Germinal center (tissue), 1 donor: ENCODE measurements at regions not wholly inside any gene's neighbourhood (a gene's known extent, or its start where the extent isn't known, plus 50 kb on each side); places are given as distances from the start of the nearest gene placed in this dataset.

Experiments used
- DNase-seq: peaks from one replicate; pipeline ENCODE4 v3.0.0; 2012; ENCODE audit warnings: mixed read lengths, low spot score

DNA sequence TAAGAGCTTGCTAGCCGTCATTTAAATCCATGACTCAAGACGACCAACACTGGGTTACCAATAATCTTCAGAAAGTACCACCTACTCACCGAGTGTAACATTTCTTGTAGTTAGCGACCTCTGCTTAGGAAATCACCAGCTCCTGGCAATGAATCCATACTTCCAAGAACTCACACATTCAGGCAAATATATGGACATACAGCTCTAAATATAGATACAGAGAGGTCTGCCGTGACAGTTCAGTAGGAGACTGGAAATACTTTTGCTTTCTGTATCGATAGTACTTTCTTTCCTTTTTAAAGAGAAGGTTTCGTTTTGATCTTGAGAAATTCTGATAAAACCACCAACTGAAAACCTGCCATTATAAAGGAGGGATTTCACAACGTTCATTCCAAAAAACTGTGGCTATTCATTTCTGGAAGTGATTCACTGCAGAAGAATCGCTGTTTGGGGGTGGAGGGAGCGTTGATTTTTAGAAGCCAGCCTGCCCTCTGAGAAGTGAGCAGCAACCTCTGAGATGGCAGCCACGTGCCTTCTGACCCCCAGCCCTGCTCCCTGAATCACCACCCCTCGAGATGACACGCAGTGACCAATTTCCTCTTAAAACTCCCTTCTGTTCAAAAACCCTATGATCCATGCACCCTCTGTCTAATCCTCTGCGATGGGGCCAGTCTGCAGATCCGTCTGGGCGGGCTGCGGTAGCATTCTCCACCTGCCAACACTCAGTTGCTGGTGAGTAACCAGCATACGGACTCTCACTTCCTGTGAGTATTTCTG, 179.0 kb upstream of the KLF14 start:
- peak; percentile 66 for DNase-seq

DNA sequence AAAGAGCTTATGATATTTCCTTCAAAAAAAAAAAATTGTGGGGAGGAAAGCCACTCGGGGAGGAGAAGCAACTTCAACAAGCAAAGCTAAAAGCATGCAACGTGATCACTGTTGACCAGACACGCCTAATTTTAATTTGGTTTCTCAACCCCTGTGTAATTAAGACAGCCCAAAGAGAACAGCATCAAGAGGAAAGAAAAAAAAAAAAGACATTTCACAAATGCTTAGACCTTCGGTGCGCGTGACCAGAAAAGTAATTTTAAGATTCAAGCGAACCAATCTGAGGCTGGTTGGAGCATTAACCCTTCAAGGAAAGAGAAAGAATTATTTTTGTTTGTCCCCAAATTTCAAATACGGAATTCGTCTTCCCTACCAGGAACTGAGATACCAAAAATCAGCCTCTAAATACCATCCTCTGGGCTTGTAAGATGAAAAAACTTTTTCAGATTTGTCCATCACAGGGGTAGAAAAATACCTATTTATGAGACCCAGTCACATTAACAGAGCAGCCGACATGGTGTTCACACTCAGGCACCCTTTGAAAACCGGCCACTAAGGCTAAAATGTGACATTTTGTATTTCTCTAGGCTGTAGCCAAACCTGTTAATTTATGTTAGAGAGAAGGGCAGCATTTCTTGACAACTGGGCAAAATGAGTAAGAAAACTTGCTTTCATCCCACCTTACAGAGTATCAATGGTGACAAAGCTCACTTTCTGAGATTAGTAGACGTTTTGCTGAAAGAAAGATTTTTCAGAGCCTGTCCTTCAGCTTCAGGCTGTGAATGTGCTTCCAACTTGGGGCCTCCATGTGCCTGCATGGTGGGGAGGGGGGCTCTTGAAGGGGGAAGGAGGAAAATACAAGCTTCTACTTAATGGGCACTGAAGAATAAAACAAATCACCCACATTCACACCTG, 179.9 kb upstream of the KLF14 start:
- DNase-seq = no peak

DNA sequence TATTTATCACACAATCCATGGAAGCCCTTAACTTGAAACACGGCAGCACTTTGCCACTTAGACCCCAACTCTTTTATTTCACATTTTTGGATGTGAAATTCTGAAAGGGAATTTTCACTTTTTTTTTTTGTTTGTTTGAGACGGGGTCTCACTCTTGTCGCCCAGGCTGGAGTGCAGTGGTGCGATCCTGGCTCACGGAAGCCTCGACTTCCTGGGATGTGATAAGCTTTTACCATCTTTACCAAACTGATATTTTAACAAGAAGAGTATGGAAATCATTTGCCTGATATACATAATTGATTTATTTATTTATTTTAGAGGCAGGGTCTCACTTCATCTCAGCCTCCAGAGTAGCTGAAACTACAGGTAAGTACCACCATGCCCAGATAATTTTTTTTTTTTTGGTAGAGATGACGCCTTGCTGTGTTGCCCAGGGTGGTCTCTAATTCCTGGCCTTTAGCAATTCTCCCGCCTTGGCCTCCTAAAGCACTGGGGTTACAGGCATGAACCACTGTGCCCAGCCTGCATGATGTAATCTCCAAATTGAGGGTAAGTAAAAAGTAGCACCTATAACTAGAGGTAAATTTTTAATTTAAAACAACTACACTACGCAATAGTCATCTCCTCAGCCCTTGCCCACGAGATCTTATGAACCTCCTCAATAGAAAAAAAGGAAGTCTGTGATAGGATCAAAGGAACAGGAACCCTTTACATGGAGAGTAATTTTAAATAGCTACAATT, 180.7 kb upstream of the KLF14 start:
- no peak for DNase-seq

DNA sequence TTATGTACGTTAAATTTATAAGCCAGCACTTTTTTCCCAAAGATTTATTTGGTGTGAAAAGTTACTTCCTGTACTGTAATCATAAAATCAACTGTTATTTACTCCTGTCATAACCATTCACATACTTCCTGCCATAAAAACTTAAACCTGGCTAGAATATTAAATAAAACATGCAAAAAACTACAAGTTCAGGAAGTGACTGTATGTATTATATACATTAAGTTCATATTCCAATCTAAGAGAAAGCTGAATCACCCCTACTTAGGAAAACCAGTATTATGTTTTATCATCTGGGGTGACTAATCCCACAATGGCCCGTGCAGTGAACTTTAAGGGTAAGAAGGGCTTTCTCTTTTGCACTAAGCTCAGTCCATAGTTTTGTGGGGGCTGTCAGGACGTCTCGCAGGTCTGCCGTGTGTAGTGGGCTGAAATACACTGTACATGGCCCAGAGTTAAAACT, 183.7 kb upstream of the KLF14 start:
- no peak for DNase-seq

DNA sequence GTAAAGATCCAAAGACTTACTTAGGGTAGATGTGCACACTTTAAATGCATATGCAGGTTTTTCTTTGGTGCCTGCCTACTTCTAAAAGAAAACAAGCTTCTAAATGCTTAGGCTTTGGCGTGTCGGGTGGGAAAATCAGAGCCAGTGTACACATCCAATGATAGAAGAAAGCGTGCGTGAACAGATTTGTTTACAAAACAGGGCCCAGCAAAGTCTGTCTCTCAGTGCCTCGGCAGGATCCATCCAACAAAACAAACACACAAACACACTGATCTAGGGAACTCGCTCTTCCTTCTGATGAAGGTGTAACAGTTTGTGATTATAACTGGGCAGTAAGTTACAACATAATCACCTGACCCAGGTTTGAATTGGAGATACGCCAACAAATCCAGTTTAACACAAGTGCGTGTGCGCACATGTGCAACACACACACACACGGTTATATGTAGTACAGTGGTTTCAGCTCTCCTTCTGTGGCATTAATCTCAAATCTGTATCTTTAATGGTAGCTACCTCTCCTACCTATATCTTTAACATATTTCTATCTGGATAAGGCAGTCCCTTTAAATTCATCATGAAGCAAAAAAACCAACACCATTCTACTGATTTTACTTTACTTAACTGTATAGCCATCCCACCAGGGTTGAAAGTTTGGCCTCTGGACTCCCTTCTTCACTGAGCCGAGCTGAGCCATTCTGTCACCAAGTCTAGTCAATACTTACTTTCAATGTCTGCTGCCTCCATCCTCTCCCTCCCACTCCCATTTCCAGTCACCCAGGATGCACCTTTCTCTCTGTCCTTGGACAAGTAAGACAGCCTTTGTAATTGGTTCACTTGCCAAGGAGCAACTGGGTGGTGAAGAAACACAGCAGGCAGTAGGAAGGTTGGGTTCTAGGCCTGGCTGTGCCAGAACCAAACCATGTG, 184.4 kb upstream of the KLF14 start:
- DNase-seq = no peak

DNA sequence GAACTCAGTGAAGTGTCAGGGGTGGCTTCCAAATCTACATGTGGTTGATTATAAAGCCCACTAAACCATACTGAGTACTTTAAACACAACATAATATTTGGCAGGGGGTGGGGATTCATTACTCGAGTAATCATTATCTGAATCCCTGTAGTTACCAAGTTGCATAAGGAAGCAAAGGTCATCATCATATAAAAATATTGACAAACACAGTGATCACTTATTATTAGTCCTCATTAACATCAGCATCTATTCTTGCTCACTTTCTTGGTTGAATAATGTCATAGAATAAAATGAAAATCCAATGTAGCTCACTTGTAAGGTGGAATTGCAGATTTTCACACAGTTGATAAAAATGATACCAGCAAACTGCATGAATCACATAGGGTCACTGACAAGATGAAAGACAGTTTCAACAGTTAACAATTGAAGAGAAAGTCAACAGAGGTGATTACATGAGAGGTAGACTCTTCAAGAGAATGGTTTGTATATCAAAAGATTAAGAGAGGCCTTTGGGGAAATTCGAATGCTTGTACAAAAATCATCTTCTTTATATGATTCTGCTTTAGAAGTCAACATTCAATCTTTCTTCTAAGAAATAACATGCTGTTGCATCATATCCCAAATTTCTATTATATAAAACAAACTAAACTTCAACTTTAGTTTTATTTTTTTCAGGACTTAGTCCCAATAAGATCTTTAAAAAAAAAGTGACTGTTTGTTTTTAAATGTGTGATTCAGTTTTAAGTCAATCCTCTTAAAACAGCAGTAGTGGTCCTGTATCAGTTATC, 185.5 kb upstream of the KLF14 start:
- DNase-seq = no peak

DNA sequence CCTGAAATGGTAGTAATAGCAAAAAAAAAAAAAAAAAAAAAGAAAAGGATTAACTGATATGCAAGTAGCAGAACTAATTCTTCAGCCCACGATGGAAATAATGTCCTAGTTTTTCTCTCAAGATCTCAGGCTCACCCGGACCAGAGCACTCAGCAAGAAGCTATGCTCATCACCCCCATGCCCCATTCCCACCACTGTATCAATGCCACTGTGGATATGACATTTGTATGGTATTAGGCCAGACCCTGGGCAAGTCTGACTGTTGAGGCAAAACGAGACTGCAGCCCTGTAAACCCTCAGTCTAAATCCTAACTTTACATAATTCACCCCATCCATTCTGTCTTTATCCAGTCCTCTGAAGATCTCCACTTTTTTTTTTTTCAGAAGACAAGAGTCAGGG, 186.1 kb upstream of the KLF14 start:
- DNase-seq = no peak

DNA sequence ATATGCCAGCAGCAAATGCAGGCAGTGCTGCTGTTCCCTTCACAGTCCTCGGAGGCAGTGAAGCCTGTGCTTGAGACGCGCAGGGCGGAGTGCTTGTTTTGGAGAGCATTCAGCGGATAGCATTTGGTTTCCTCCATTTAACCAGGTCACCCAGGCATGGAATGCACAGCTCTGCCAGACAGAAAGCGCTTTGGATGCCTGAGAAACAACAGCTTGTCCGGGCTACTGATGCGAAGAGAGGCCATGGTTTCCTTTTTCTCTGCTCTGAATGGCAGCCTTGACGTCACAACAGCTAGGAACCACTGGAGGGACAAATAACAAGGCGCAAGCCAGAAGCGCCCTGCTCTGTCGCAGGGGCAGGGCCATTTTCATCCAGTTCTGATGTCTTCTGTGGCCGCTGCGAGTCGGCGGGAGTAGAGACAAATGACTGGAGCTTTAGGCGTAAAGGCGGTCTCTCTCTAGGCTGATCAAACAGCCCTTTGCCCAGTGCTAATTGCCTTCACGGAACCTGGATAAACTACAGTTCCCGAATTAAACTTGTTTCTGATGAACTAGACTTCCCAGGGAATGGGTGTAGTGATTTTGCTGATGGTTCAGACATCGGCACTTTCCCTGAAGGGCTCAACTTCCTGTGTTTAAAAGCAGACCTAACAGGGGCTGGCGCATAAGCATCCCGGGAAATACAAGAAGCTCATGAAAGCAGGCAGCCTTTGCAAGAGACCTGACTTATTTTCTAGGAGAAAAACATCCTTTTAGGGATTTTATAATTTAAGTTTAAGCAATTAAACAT, 187.6 kb upstream of the KLF14 start:
- DNase-seq = no peak

DNA sequence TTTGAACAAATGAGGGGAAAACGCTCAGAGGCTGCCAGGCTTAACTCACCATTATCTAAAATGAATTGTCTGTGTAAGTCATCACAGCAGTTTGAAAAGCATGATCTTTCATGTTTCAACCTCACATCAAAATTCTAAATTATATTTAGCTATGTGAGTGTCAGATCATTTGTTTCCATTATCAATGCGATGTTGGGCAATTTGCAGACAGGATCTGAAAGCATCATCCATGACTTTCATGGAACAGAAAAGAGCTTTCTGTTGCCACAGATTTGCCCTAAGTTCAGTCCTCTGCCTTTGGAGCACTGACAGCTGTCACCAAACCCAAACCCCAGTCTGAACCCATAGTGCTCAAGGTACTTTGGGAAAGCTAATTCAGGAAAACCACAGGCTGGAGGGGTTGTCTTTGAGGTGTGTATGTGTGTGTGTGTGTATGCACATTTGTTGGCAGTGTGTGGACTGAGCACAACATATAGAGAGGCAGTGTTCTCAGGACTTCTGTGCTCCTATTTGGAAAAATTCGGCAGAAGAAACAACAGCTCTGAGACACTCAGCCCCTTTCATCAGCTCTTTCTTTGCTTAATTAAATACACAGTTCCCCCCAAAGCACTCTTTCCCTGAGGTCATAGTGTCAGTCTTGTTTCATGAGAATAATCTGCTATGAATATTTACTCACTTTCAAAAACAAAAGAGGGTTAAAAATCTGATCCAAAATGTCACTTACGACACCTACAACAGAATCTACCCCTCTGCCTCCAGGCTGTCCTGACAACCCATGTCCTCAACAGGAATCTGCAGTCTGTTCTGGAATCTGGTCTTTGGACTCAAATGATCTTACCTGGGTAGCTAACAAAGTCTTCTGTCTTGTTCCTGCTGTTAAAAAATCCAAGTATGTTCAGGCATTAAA, 188.5 kb upstream of the KLF14 start:
- no peak for DNase-seq

DNA sequence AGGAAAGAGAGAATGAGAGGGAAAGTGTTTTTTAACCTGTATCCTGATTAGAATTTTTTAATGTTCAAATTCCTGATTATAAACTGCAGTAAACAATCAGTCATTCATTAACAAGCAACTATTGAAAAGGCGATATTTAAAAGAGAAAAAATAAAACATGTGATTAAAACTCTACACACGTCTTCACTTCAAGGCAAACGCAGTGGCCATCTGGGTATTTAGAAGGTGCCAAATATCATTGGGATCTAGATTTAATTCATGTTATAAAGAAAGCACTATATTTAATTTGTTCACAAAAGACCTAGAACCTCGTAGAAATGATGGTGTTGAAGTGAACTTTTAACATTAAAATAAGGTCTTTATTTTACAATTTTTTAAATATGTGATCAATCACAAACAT, 189.4 kb upstream of the KLF14 start:
- no peak for DNase-seq

DNA sequence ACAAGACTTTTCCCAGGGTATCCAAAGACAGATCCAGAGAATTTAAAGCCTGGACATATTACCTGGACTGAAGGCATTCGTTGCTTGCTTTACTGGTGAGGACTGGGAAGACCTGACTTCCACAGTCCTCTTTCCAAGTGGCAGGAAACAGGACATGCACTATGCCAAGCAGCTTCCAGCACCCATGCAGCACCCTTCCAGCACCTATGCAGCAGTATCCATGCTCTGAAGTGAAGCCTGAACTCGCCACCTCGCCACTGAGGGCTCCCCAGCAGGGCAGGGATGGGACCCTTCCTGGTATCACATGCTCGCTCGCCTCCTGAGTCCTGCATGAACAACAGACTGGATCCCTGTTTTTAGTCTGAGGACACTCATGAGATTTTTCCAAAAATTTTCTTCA, 189.9 kb upstream of the KLF14 start:
- no peak for DNase-seq

DNA sequence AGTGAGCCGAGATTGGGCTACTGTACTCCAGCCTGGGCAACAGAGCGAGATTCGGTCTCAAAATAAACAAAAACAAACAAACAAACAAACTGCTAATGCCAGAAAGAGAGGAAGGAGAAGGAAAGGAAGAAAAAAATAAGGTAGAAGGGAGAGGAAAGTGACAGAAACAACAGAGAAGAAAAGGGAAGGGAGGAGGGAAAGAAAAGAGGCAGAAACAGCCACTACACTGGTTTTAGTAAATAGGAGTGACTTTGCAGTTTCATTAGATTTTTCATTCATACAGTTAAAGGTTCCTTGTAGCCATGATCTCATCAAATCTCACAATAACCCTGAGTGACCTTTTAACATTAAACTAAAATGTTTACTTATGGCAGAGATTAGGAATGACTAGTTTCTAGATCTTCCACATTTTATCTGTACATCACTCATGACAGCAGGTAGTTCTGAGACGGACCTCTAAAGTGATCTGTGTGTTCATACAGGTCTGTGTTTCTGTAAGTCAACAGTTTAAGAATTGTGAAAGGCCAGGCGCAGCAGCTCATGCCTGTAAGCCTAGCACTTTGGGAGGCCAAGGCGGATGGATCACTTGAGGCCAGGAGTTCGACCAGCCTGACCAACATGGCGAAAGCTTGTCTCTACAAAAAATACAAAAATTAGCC, 191.3 kb upstream of the KLF14 start:
- no peak for DNase-seq

DNA sequence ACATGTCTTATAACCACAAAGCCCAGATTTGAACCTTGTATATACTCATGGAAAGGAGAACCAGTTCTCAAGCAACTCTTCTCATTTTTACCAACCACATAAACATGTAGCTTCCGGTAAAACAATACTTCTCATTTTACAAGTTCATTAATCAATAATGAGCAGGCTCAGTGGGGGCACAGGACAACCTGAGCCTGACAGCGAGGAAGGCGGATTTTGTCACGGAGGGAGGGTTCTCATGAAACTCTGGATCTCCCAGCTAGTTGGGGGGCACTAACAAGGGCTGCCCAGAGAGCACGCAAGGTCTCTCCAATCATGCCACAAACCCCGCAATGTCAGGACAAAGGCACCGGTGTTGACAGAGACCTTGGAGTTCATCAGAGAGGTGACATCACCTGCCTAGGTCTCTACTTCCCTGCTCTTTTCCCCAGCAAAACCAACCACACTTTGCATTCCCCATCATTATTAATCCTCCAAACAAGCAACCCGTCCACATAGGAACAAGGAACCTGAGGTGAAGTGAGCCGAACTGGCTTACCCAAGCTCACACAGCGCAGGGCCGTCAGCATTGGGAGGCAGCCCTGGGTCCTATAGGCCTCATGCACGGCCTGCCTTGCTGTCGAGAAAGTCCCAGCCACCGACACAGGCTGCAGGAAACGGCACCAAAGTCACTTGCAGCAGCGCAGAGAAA, 192.1 kb upstream of the KLF14 start:
- no peak for DNase-seq

DNA sequence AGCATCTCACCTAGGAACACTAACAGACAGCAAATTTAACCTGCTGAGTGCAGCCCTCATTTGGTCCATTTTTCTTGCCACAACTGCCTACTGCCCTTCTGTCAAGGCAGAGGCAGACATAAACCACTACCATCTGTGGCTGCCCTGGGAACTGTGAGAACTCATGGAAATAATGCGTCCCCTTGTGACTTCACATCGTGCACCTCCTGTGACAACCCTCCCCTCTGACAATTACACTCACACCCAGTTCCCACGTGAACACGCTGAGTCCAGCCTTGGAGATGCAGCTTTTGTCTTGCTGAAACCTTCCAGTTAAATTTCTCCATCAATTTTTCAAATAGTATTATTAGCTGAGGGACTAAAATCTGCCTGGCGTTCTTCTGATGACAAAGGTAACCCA, 193.1 kb upstream of the KLF14 start:
- DNase-seq = no peak

DNA sequence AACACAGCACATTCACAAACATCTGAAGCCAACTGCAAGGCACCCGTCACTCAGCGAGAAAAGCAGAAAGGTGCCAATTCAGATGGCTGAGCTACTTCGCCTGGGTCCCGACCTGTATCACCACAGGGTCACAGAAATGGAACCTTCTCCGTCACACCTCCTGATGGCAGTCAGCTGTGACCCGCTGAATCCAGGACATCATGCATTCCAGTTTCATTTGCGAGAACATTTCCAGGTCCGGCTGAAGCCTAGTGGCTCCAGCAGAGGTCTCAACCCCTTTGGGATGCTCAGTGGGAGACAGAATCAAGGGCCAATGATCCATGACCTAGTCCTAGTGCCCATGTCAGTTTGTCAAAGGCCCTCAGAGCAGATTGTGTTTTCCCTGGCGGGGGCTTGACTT, 193.6 kb upstream of the KLF14 start:
- no peak for DNase-seq

DNA sequence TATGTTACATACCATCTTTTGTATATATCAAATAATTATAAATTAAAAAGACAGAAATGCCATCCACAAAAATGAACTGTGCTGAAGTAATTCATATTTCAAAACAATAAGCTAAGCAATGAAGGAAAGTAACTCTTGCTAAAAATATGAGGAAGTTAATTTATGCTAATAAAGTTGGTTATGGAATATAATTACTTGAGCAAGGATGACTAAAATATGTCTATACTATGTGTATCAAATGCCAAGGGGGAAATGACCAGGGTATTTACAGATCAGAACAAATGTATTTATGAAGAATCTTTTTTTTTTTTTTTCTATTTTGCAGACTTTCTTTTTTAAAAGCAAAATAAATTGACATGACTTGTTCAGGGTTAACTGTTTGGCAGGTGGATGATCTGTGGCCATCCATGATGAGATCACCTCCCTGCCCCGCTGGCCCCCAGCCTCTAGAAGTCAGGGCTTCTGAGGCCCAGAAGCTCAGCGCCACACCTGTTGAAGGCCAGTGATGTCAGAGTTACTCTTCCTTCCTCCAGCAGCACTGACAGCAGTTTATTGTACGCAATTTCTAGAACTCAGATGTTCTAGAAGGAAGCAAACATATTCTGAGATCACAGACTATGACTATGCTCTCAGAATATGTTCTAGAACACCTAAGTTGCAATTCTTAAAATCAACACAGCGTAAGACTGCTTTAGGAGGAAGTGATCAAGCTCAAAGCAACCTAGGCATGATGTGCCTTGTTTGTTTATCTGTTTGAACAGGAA, 196.1 kb upstream of the KLF14 start:
- DNase-seq = no peak

DNA sequence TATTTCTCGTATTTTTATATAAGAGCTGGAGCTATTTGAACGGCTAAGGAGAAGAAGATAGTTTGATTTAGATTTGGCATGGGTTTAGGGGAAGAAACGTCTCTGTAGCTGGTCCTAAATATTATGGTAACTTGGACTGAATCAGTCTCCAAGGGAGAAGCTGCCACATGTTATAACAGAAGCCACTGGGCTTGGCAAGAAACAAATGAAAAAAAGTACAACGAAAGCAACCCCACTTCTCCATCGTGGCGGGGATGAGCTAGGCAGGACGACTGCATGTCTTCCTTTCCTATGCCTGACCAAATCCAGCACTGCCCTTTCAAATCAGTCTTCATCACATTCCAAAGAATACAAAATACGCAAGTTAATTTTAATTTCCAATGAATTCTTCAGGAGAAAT, 196.7 kb upstream of the KLF14 start:
- DNase-seq = no peak
